MCF 10A (cell line): ENCODE measurements at regions not wholly inside any gene's neighbourhood (a gene's known extent, or its start where the extent isn't known, plus 50 kb on each side); places are given as distances from the start of the nearest gene placed in this dataset.

Experiments
- BruUV-seq: library from RNA; stranded (reverse); fragments of 400-500 nt; replicated peaks from 2 replicates; lab custom pipeline; 2021; lab: Mats Ljungman, UMichigan
- CTCF ChIA-PET: fragments of 300-600 bp; sonication (Branson Sonifier 250); formaldehyde crosslinking; extraction: SDS; loops from one replicate; lab custom pipeline; 2021; ENCODE audit warnings: antibody characterized with exemption, inconsistent platforms; lab: Yijun Ruan, JAX
- POLR2A ChIA-PET: fragments of 300-600, 350-650 bp; sonication (Branson Sonifier 250); formaldehyde crosslinking; extraction: SDS; loops from one replicate; lab custom pipeline; 2020; ENCODE audit warnings: antibody characterized with exemption, inconsistent platforms; lab: Yijun Ruan, JAX
- DNase-seq: peaks from one replicate; pipeline ENCODE4 v3.0.0-alpha.2; 2018; ENCODE audit not compliant: unreplicated experiment
- H3K27ac Mint-ChIP-seq: one replicate; pipeline ENCODE4 v1.8.0; 2022; ENCODE audit warnings: mild to moderate bottlenecking, low read depth, mixed read lengths; ENCODE audit not compliant: unreplicated experiment
- H3K27me3 Mint-ChIP-seq: one replicate; pipeline ENCODE4 v1.8.0; 2022; ENCODE audit warnings: mixed read lengths; ENCODE audit not compliant: insufficient read depth, unreplicated experiment
- H3K36me3 Mint-ChIP-seq: one replicate; pipeline ENCODE4 v1.8.0; 2022; ENCODE audit warnings: mild to moderate bottlenecking, moderate library complexity, mixed read lengths; ENCODE audit not compliant: insufficient read depth, unreplicated experiment
- H3K4me1 Mint-ChIP-seq: one replicate; pipeline ENCODE4 v1.8.0; 2022; ENCODE audit warnings: mixed read lengths; ENCODE audit not compliant: insufficient read depth, unreplicated experiment
- H3K4me3 Mint-ChIP-seq: one replicate; pipeline ENCODE4 v1.8.0; 2022; ENCODE audit warnings: mild to moderate bottlenecking, moderate library complexity, mixed read lengths; ENCODE audit not compliant: unreplicated experiment
- H3K9me3 Mint-ChIP-seq: one replicate; pipeline ENCODE4 v1.8.0; 2022; ENCODE audit warnings: mixed read lengths; ENCODE audit not compliant: unreplicated experiment
- intact Hi-C: fragments of 100-400 bp; cut with micrococcal nuclease; formaldehyde crosslinking; loops from 2 replicates; pipeline ENCODE4 v1.14.1; 2022
- TF ChIP-seq, protein P1 (sequence below): fragments of 200-600 bp; IDR thresholded peaks from one replicate; pipeline ENCODE4 v1.8.0; 2022; ENCODE audit warnings: antibody characterized with exemption, mild to moderate bottlenecking; ENCODE audit not compliant: unreplicated experiment

DNA sequence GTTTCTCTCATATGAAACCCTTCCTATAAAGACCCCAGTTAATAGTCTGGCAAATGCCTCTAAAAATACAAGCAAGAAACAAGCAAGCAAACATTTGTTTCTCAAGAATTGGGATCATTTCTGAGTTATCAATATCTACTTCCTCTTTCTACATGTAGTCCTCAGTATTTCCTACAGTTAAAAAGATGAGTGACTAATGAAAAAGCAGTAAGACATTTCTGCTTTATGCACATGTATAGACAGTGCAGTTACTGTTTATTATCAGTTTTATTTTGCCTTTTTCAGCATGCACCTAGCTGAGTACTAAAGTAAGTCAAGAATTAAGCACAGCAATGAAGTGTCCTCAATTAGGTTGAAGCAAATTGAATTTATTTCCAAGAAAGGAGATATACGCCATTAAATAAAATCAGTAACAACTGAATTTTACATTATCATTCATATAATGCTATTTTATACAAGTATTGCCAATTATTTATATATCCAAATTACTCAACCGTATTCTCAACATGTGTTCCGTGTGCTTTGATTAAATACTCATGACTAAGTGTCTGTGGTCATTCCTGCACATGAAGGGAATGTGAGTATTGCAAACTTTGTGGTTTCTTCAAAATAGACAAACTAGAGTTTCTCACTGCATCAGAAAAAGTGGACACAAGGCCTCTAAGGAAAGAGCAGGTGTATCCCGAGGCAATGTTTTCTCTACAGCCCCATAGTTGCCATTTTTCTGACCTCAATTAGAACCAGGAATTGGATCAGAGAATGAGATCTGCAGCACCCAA is 159.3 kb upstream of the MARCKS start:
- Mint-ChIP-seq H3K4me3 (no peak overlapping the region), H3K27ac (no peak overlapping the region), H3K36me3 (no peaks in the 10 kb centered on the region), H3K27me3 (no peaks in the 10 kb centered on the region), H3K4me1 (peaks cover 34% of the 10 kb centered on the region), H3K9me3 (no peaks in the 10 kb centered on the region)
- no TSS peak for BruUV-seq
- intact Hi-C loops, result loop anchor here (10.0 kb wide), 1 partner anchor 67 kb away; no protein-coding TSS in a partner anchor
- DNase-seq, result peak; percentile 89
- TF ChIP-seq, protein P1, sequence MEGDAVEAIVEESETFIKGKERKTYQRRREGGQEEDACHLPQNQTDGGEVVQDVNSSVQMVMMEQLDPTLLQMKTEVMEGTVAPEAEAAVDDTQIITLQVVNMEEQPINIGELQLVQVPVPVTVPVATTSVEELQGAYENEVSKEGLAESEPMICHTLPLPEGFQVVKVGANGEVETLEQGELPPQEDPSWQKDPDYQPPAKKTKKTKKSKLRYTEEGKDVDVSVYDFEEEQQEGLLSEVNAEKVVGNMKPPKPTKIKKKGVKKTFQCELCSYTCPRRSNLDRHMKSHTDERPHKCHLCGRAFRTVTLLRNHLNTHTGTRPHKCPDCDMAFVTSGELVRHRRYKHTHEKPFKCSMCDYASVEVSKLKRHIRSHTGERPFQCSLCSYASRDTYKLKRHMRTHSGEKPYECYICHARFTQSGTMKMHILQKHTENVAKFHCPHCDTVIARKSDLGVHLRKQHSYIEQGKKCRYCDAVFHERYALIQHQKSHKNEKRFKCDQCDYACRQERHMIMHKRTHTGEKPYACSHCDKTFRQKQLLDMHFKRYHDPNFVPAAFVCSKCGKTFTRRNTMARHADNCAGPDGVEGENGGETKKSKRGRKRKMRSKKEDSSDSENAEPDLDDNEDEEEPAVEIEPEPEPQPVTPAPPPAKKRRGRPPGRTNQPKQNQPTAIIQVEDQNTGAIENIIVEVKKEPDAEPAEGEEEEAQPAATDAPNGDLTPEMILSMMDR, result no peak
- ChIA-PET CTCF (no interaction called here), POLR2A (interaction anchor here (0.9 kb wide), 1 partner anchor 49 kb away, joined by 3 read pairs; no protein-coding TSS in a partner anchor)

DNA sequence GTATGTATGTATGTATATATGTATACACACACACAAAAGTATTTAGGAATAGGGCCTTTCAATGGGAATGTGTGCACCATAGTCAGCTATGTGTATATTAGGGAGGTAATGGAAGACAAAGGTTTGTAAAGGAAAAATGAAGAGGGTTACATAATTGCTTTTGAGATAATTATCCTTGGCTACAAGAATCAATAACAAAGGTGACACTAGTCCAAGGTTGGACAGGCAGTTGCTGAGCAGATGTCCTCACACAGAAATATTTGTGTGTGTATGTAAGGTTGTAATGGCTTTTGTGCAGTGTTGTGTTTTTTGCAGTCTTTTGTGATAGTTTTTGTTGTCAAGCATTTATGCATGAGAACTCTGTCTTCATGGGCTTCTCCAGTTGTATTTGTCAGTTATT is 157.9 kb upstream of the MARCKS start:
- ChIA-PET CTCF (no interaction called here), POLR2A (interaction anchor here (0.8 to 0.9 kb wide), 3 partner anchors 14 to 43 kb away, joined by 3 read pairs; no protein-coding TSS in a partner anchor)
- H3K36me3 Mint-ChIP-seq, result no peaks in the 10 kb centered on the region
- no peak overlapping the region for H3K27ac Mint-ChIP-seq
- H3K9me3 Mint-ChIP-seq, result no peaks in the 10 kb centered on the region
- H3K27me3 Mint-ChIP-seq, result no peaks in the 10 kb centered on the region
- TF ChIP-seq, protein P1, result no peak
- no peak for DNase-seq
- BruUV-seq, result no TSS peak
- no peak overlapping the region for H3K4me3 Mint-ChIP-seq
- intact Hi-C loops, result loop anchor here (10.0 kb wide), 1 partner anchor 66 kb away; no protein-coding TSS in a partner anchor
- peaks cover 28% of the 10 kb centered on the region for H3K4me1 Mint-ChIP-seq

DNA sequence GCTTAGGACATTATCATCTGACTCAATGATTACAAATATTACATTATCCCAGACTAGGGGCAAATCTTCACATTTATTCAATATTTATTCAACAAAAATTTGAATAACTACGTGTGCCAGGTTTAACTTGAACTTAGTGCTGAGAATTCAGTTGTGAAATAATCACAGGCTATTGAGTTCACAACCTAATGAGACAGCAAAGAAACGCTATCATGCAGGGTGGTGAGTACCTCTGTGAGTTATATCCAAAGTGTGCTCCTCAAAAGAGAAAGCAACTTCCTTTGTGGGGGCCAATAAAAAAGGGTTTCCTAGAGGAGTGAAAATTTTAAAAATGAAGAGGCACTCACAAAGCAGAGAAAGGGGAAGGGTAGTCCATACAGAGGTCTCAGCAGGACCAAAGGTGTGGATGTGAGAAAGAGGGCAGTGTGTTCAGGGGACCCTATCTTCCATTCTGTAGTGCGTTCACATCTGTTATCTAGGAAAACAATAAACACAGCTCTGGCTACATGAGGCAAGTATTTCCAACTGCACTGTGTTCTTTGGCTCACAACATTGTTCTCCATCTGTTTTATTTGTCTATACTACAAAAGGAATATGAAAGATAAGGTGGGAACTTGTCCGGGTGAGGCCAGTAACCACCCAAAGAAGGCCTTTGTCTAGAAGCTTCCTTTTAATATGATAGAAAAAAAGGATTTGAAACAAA is 155.4 kb upstream of the MARCKS start:
- peak overlapping the region; percentile 42 for H3K27ac Mint-ChIP-seq
- H3K36me3 Mint-ChIP-seq, result no peaks in the 10 kb centered on the region
- H3K4me3 Mint-ChIP-seq, result no peak overlapping the region
- intact Hi-C loops, result no loop called here
- CTCF ChIA-PET, result interaction anchor here (1.0 kb wide), 1 partner anchor 148 kb away, joined by 4 read pairs; no protein-coding TSS in a partner anchor
- H3K9me3 Mint-ChIP-seq, result no peaks in the 10 kb centered on the region
- no peaks in the 10 kb centered on the region for H3K27me3 Mint-ChIP-seq
- TF ChIP-seq, protein P1, result no peak
- POLR2A ChIA-PET, result no interaction called here
- peaks cover 18% of the 10 kb centered on the region for H3K4me1 Mint-ChIP-seq
- BruUV-seq, result no TSS peak
- no peak for DNase-seq

DNA sequence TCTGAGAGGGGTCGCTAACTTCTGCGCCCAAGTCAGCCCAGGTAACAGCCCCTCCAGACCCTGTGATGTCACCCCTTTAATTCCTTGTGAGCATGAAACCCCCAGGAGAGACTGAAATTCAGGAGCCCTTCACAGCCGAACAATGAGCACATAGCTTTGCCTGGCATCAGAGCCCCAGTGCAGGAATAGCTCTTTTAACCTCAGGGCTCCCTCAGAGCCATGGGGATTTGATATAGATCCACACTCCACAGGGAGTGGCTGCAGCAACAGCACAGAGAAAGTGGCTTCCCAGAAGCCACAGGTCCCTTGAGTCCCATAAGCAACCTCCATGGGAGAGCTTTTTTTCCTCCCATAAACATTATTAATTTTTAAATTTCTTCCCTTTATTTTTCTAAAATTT is 150.0 kb upstream of the MARCKS start:
- no peaks in the 10 kb centered on the region for H3K9me3 Mint-ChIP-seq
- no peaks in the 10 kb centered on the region for H3K36me3 Mint-ChIP-seq
- no peak overlapping the region for H3K4me3 Mint-ChIP-seq
- H3K4me1 Mint-ChIP-seq, result no peaks in the 10 kb centered on the region
- intact Hi-C loops, result no loop called here
- DNase-seq, result no peak
- BruUV-seq, result no TSS peak
- ChIA-PET POLR2A (interaction anchor here (0.6 to 1.2 kb wide), 2 partner anchors 25 to 75 kb away, joined by 3 read pairs; no protein-coding TSS in a partner anchor), CTCF (interaction anchor here (0.6 kb wide), 1 partner anchor 131 kb away, joined by 4 read pairs; no protein-coding TSS in a partner anchor)
- TF ChIP-seq, protein P1, result no peak
- no peak overlapping the region for H3K27ac Mint-ChIP-seq
- H3K27me3 Mint-ChIP-seq, result no peaks in the 10 kb centered on the region
